Spleen (tissue), 11 donors: ENCODE measurements at regions not wholly inside any gene's neighbourhood (a gene's known extent, or its start where the extent isn't known, plus 50 kb on each side); places are given as distances from the start of the nearest gene placed in this dataset.

Source experiments
- DNase-seq: peaks from one replicate; pipeline ENCODE4 v3.0.0-alpha.2; 2020
- H3K27ac ChIP-seq, 8 donors: fragments of 200-600 bp; sonication (generic) in 7 of 8; 1 replicate in 4 of 8; 2 replicates in 4 of 8; pipeline versions ENCODE4 v1.5.0 to v1.8.0; 2016 to 2021; ENCODE audit warnings: inconsistent platforms in 4 of 8, mild to moderate bottlenecking in 4 of 8, moderate library complexity in 1 of 8
- H3K27me3 ChIP-seq, 7 donors: fragments of 200-600 bp; sonication (generic) in 6 of 7; replicated peaks in 1 of 7; 1 replicate in 4 of 7; 2 replicates in 3 of 7; pipeline versions ENCODE4 v1.5.0 to v1.8.0; 2016 to 2021; ENCODE audit warnings: inconsistent platforms in 3 of 7, mild to moderate bottlenecking in 1 of 7
- H3K36me3 ChIP-seq, 6 donors: fragments of 200-600 bp; sonication (generic) in 5 of 6; 1 replicate in 4 of 6; 2 replicates in 2 of 6; pipeline versions ENCODE4 v1.5.0 to v1.8.0; 2016 to 2021; ENCODE audit warnings: inconsistent platforms in 2 of 6
- H3K4me1 ChIP-seq, 6 donors: fragments of 200-600 bp; sonication (generic) in 5 of 6; 1 replicate in 3 of 6; 2 replicates in 3 of 6; pipeline versions ENCODE4 v1.5.0 to v1.8.0; 2016 to 2021; ENCODE audit warnings: inconsistent platforms in 3 of 6
- H3K4me3 ChIP-seq, 8 donors: fragments of 200-600 bp; sonication (generic) in 7 of 8; 1 replicate in 4 of 8; 2 replicates in 4 of 8; pipeline versions ENCODE4 v1.5.0 to v1.8.0; 2016 to 2021; ENCODE audit warnings: inconsistent platforms in 4 of 8, mild to moderate bottlenecking in 4 of 8, moderate library complexity in 2 of 8
- H3K9me3 ChIP-seq, 8 donors: fragments of 200-600 bp; sonication (generic) in 7 of 8; 1 replicate in 4 of 8; 2 replicates in 4 of 8; pipeline versions ENCODE4 v1.5.0 to v1.8.0; 2016 to 2021; ENCODE audit warnings: inconsistent platforms in 4 of 8
- CTCF ChIP-seq, 11 experiments: fragments of 200-600 bp in 7 of 11; fragments of 450-650 bp in 4 of 11; sonication (generic) in 4 of 11; IDR thresholded peaks in 8 of 11; conservative IDR thresholded peaks in 3 of 11; 1 replicate in 7 of 11; 2 replicates in 4 of 11; pipeline versions ENCODE4 v1.4.0 to v1.8.0; 2016 to 2021; ENCODE audit warnings: antibody characterized with exemption in 11 of 11, inconsistent platforms in 4 of 11, mild to moderate bottlenecking in 1 of 11
- POLR2A ChIP-seq, 3 donors: fragments of 450-650 bp; IDR thresholded peaks; one replicate each; pipeline ENCODE4 v1.5.1; 2017; ENCODE audit warnings: antibody characterized with exemption in 3 of 3, mild to moderate bottlenecking in 1 of 3
- POLR2AphosphoS5 ChIP-seq, 3 donors: sonication (generic); formaldehyde crosslinking; IDR thresholded peaks; one replicate each; pipeline ENCODE4 v1.5.1; 2017; ENCODE audit warnings: antibody characterized with exemption in 3 of 3
- WGBS, 5 donors: extraction: QIAGEN DNeasy Blood & Tissue Kit in 3 of 5; methylation state at CpG; one replicate each; pipeline versions ENCODE4 v1.1.5 to v1.1.7; 2013 to 2018; 5-methylcytosine and 5-hydroxymethylcytosine counted together
- intact Hi-C: fragments of 100-400 bp; cut with DNase I; formaldehyde crosslinking; loops from one replicate; pipeline ENCODE4 v1.15.0; 2023; ENCODE audit warnings: low total_unique reads
- donor health status: healthy with polysubstance abuse.
- donor health status: DM: no; HTN: no; CAD: no; lungs with moderate emphysema.
- donor health status: DM: no; HTN: no; CAD: no.
- donor health status: Bipolar disorder and iron deficiency.
- donor health status: healthy.
- donor health status: DM: no; HTN: no; CAD: no.
- donor health status: DM: yes; HTN: yes; CAD: no.

- no peak for DNase-seq
- 63 to 87% (median 75%) methylated on average over 2 to 3 of the region's 3 CpGs for WGBS, 5 donors
- Histone ChIP-seq H3K27ac (no peak overlapping the region), H3K27me3 (no peaks in the 10 kb centered on the region), H3K4me1 (no peaks in the 10 kb centered on the region), H3K4me3 (no peak overlapping the region), H3K36me3 (no peaks in the 10 kb centered on the region), H3K9me3 (no peaks in the 10 kb centered on the region)
- intact Hi-C loops = no loop called here
- no peak for TF ChIP-seq POLR2AphosphoS5 (IDR thresholded peaks at IDR 0.05)
- no peak for TF ChIP-seq CTCF (IDR thresholded peaks at IDR 0.05 in 8 of 11, conservative IDR thresholded peaks at IDR 0.05 in 3 of 11)
- TF ChIP-seq POLR2A (IDR thresholded peaks at IDR 0.05) = no peak
Measured at GRCh38 chrX:5568934-5569333, 659.7 kb downstream of the NLGN4X start.

- TF ChIP-seq CTCF (IDR thresholded peaks at IDR 0.05 in 8 of 11, conservative IDR thresholded peaks at IDR 0.05 in 3 of 11) (no peak), POLR2A (IDR thresholded peaks at IDR 0.05) (no peak), POLR2AphosphoS5 (IDR thresholded peaks at IDR 0.05) (no peak)
- 80 to 88% (median 83%) methylated on average over 2 of the region's 2 CpGs for WGBS, 5 donors
- H3K36me3 ChIP-seq = no peaks in the 10 kb centered on the region
- H3K4me1 ChIP-seq = no peaks in the 10 kb centered on the region
- H3K9me3 ChIP-seq = peaks cover 0 to 32% (median 7%) of the 10 kb centered on the region in 8 donors
- no peak overlapping the region for H3K27ac ChIP-seq
- no peak overlapping the region for H3K4me3 ChIP-seq
- intact Hi-C loops = no loop called here
- DNase-seq = no peak
- H3K27me3 ChIP-seq = no peaks in the 10 kb centered on the region
Measured at GRCh38 chrX:5559386-5559785, 669.3 kb downstream of the NLGN4X start.

GRCh38 chrX:5549512-5549911, 679.2 kb downstream of the NLGN4X start:
- Histone ChIP-seq H3K9me3 (peaks cover 0 to 17% (median 5%) of the 10 kb centered on the region in 8 donors), H3K27ac (no peak overlapping the region), H3K27me3 (no peaks in the 10 kb centered on the region), H3K36me3 (no peaks in the 10 kb centered on the region), H3K4me3 (no peak overlapping the region), H3K4me1 (no peaks in the 10 kb centered on the region)
- no peak for DNase-seq
- TF ChIP-seq POLR2A (IDR thresholded peaks at IDR 0.05) = no peak
- no peak for TF ChIP-seq POLR2AphosphoS5 (IDR thresholded peaks at IDR 0.05)
- no peak for TF ChIP-seq CTCF (IDR thresholded peaks at IDR 0.05 in 8 of 11, conservative IDR thresholded peaks at IDR 0.05 in 3 of 11)
- intact Hi-C loops = no loop called here
- 48 to 73% (median 71%) methylated on average over 2 of the region's 2 CpGs for WGBS, 5 donors

- Histone ChIP-seq H3K4me3 (no peak overlapping the region), H3K4me1 (no peaks in the 10 kb centered on the region), H3K9me3 (peaks cover 0 to 7% (median 0%) of the 10 kb centered on the region in 8 donors), H3K27me3 (no peaks in the 10 kb centered on the region), H3K36me3 (no peaks in the 10 kb centered on the region), H3K27ac (no peak overlapping the region)
- DNase-seq = no peak
- WGBS, 5 donors = 81 to 90% (median 89%) methylated on average over 6 of the region's 6 CpGs
- intact Hi-C loops = no loop called here
- TF ChIP-seq POLR2A (IDR thresholded peaks at IDR 0.05) = no peak
- no peak for TF ChIP-seq CTCF (IDR thresholded peaks at IDR 0.05 in 8 of 11, conservative IDR thresholded peaks at IDR 0.05 in 3 of 11)
- TF ChIP-seq POLR2AphosphoS5 (IDR thresholded peaks at IDR 0.05) = no peak
Measured at GRCh38 chrX:5537098-5537497, 691.6 kb downstream of the NLGN4X start.
